GM19023 (cell line): ENCODE measurements at regions not wholly inside any gene's neighbourhood (a gene's known extent, or its start where the extent isn't known, plus 50 kb on each side); places are given as distances from the start of the nearest gene placed in this dataset.

Source experiments
- ATAC-seq: cut with Tn5 transposase; IDR thresholded peaks from one replicate; pipeline ENCODE4 v1.9.1; 2021; ENCODE audit warnings: mild to moderate bottlenecking, moderate library complexity; ENCODE audit not compliant: unreplicated experiment

DNA sequence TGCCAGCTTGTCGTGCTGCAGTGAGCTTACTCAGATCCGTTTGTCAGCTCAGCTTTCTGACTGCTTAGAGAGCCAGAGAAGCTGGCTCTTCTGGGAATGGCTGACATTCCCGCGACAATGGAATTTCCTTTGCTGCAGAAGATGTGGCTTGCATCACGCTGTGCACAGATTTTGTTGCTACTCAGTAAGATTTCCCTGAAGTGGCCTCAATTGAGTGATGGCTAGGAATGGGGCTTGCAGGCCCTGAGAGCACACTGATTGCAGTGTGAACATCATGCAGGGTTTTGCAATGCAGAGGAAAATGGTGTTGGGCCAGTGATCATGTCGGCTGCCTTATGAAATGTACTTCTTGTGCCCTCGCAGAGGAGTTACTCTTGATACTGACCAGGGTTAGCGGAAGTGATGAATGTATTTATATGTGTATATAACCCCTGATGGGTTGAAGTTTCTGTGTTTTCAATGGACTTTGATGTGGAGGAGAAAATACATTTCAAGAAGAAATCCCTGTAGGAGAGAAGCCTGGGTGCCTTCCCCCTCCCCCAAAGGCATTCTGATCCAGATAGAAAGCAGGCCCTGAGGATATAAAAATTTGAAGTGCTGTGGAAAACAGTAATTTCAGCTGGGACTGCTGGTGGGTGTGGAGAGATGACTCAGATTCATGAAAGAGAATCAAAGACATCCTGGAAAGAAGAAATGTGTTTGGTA is 102.5 kb upstream of the PDZRN3 start:
- no peak for ATAC-seq

DNA sequence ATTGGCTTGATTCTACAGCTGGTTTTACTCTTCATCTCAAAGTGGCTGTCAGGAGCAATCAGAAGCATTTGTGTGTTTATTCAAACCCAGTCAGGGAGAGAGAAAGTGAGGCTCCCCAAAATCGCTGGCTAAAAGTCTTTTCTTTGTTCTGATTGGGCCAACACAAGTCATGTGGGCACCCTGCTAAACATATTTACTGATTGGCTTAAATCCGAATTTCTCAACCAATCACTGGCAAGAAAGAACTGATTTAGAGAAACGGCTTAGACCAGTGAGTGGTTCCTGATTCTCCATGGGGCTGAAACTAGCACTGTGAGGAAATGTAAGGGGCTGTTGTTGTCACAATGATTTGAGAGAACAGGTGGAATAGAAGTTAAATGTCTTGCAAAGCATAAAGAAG is 98.9 kb upstream of the PDZRN3 start:
- no peak for ATAC-seq

DNA sequence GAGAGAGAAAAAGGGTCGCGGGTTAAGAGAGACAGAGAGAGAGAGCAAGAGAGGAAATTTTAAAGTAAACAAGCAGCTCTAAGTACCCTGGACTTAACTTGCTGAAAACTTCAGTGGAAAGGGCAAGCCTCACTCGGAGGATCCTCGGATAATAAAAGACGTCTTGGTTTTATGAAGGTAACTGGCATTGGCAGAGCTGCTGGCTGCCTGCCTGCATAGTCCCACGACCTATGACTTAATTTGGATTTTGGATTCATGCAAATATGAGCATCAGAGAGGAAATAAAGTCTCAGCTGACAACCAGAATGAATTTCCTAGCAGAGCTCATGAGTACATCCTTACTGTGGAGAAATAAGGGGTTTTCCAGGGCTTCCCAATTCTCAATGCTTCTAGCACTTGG is 95.1 kb upstream of the PDZRN3 start:
- ATAC-seq: no peak

DNA sequence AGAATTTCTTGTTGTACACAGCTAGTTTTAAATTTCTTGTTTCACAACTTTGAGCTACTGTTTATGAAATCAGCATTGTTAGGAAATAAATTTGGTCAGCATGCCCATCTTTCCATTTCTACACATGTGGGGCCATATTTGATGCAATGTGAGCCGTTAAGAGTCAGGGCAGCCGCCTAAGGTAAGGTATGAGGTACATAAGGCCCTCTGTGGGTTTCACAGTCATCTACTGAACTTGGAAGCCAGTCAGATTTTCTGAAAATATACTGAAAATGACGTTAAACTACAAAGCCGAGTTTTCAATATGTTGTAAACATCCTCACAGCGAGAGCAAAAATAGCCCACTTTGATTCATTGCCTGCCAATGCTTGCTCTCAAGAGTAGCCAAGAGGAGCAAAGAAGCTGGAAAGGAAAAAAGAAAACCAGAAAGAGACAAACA is 94.7 kb upstream of the PDZRN3 start:
- no peak for ATAC-seq

DNA sequence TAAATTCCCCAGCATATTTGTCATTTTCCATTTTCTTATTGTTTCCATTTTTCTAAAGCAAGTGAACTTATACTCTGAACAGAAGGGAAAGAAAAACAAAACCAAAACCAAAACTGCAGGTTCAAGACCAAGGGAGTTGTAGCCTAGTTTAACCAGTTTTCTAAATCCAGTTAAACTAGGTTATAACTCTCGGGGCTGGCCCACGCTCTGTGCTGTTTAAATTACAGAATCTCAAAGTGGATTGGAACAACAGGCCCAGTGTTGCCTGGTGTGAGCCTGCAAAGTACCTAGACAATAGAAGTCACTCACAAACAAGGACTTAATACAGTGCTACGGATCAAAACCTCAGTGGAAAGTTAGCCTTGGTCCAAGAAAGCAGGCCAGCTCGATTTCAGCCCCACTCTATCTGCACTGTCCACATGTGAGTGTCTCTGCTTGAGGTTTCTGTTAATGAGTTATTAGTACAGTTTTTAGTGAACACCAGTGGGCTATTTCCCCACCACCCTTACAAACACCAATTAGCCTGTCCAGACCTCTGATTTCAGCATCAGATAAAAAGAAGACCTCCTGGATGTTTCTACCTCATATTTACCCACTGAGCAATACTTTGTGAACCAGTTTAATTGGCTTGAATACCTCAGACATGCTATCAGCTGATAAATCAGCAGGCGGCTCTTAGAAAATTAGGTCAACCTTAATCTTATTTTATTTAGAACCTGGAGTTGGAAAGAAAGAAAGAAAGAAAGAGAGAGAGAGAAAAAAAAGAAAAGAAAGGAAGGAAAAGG is 93.8 kb upstream of the PDZRN3 start:
- no peak for ATAC-seq

DNA sequence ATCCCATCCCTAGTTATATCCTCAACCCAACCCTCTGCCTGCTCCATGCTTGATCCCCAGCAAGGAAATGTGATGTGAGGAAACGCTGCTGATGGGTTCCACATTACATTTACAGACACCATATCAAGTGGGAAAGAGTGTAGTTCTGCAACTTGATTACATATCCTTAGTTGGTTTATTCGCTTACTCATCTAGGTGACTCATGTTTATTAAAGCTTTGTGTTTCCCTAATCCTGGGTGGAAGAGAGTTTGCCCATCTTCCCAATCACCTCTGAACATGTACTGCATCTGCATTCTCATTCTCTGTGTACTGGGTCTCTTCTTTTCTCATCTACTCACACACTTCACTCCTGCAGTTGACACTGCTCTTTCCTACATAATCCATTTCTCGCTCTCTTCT is 91.7 kb upstream of the PDZRN3 start:
- ATAC-seq: no peak

DNA sequence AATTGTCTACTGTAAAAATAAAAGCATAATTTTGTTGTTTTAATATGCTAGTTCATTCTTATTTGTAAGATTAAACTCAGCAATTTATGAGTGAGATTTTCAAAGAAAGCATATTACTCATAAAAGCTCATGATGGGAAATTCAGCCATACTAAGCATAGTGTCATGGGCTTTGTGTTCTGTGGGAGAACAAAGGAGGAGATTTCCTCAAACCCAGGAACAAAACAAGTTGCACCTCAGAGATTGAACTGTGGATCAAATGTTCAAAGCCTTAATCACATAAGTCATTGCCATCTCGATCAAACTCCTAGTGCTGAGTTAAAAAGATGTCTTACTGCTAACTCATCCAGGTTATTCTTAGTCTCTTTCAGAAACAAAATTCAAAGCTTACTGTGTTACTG is 85.6 kb upstream of the PDZRN3 start:
- ATAC-seq: no peak

DNA sequence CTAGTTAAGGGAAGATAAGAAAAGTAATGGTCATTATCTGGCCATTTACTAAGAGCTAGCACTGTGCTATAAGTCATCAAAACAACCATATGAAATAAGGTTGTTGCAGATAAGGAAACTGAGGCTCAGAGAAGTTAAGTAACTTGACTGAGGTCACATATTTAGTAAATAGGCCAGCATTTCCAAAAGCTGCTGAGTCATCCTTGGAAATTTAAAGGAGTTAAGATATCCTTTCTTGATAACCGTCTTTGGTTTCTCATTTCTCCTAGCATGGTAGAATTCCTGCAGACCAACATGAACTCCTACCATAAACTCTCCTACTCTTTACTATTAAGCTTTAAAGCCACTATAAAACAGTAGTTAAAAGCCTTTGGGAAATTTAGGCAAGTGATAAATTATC is 85.0 kb upstream of the PDZRN3 start:
- no peak for ATAC-seq

DNA sequence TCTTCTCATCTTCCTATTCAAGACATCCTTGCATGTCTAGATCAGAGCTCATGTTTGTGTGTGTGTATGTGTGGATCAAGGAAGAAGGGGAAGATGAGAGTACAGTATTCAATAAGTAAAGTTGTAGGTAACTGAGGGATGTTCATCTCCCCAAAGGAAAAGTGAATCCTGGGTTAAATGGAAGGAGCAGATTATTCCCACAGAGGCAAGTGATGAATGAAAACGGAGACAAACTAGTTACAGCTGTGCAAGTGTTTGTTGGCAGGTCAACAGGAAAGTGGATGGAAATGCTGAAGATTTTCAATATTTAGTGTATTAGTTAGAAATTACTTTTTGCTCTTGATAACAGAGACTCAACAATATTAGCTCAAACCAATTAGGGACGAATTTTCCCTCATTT is 84.2 kb upstream of the PDZRN3 start:
- no peak for ATAC-seq

DNA sequence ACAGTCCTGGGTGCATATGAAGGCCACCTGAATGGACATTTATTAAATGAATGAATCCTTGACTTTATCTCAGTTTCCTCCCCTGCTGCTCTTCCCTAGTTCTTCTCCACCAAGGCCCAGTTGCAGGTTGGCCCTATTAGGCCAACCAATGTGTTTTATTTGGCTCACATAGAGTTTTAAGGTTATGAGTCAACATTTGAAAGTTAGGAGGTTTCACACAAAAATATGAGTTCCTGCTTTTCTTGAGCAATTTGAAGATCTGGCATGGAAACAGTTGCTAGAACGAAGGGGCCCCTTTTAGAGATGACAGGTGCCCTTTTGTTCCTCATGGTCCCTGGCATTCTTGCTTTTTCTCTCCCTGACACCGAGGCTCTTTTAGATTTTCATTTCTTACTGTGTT is 83.0 kb upstream of the PDZRN3 start:
- ATAC-seq: no peak

DNA sequence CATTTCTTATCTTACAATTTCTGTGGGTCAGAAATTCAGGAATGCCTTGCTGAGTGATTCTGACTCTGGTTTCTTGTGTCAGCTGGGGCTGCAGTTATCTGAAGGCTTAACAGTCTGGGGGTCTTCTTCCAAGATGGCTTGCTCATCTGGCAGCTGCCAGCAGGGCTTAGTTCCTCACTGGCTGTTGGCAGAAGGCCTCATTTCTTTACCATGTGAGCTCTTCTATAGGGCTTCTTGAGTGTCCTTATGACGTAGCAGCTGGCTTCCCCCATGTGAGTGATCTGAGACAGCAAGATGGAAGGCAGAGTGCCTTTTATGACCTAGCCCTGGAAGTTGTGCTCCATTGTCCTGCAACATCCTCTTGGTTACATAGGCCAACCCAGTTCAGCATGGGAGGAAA is 82.0 kb upstream of the PDZRN3 start:
- ATAC-seq: no peak

DNA sequence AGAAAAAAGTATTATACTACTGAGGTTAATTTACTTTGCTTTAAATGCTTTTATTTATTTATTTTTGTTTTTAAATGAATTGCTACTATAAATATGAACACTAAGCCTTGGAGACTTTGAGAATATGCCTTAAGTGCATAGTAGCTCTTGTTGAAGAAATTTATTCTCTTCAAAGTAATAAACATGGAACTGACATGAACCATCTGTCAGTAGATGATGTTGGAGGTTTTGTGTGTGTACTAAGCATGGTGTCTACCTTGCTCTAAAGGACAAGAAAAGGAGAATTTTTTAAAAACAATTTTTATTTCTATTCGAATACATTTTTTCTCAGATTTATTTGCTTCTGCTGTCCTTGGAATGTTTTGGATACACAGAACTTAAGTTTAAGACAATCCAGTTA is 81.1 kb upstream of the PDZRN3 start:
- no peak for ATAC-seq

DNA sequence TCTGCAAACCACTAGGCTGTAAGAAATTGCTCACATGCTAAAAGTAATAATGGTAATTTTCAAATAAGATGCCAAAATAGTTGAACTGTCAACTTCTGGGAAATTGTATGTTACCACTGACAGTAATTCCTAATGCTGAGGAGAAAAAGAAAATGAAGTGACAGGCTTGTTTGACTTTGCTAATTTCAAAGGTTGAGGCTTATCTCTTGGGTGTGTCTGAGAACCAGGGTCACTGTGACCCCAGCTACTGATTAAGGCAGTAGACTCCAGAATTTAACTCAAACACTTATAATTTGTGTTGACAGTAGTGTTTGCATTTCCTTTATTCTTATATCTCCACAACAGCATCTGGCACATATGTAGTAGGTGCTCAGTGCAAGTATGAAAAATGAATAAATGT is 74.6 kb upstream of the PDZRN3 start:
- no peak for ATAC-seq

DNA sequence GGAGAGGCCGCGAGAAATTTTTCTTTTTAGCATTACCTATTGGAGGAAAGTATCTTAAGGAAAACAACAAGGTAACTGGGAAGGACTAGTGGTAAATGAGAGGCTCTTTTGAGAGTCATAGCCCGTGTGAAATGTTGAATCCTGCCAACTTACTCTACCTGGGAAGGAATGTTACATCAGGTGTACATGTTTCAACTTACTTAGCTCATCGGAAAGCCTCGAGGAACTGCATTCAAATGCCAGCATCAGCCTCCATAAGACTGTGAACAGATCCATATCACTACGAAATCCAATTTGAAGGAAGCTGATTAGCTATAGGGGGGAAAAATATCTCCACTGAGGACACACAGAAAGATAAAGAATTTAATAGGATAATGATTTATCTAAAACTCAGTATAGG is 72.3 kb upstream of the PDZRN3 start:
- no peak for ATAC-seq

DNA sequence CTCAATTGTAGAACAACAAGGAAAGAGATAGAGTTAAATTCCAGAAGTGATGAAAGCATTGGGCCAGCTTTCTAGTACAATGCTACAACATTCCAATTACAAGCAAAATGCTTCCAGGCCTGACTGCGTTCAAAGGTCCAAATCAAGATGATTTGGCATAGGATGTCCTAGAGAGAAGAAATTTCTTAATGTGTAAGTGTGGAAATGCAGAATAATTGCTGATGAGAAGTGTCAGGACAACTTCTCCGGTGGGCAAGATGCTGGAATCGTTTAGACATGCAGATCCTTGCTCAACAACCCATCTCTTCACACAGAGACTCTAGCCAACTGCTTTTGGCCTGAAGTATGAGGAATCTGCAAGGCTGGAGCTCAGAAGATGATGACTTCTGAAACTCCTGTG is 71.1 kb upstream of the PDZRN3 start:
- no peak for ATAC-seq

DNA sequence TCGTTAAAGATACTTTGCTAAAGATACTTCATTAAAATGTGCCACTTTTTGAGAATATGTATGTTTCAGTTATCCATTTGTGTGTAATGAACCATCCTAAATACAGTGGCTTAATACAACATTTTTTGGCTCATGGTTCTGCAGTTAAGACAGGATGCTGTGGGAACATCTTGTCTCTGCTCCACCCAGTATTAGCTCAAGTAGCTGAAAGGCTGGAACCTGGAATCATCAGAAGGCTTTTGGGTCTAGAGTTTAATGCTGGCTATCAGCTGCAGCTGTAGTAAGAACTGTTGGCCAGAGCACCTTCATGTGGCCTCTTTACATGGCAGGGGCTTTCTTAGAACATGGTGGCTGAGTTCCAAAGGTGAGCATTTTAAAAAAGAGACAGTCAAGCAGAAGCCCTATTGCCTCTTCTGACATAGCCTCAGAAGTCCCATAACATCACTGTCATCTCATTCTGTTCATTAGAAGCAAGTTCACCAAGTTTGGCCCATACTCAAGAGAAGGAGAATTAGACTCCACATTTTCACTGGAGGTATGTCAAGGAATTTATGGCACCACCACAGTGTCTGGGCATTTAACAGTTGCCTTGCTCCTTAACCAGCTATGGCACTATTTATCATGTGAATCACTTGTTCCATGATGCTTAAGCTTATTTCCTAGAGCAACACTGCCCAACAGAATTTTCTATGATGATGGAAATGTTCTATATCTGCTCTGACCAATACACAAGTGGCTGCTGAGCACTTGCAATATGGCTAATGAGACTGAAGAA is 70.4 kb upstream of the PDZRN3 start:
- ATAC-seq: no peak

DNA sequence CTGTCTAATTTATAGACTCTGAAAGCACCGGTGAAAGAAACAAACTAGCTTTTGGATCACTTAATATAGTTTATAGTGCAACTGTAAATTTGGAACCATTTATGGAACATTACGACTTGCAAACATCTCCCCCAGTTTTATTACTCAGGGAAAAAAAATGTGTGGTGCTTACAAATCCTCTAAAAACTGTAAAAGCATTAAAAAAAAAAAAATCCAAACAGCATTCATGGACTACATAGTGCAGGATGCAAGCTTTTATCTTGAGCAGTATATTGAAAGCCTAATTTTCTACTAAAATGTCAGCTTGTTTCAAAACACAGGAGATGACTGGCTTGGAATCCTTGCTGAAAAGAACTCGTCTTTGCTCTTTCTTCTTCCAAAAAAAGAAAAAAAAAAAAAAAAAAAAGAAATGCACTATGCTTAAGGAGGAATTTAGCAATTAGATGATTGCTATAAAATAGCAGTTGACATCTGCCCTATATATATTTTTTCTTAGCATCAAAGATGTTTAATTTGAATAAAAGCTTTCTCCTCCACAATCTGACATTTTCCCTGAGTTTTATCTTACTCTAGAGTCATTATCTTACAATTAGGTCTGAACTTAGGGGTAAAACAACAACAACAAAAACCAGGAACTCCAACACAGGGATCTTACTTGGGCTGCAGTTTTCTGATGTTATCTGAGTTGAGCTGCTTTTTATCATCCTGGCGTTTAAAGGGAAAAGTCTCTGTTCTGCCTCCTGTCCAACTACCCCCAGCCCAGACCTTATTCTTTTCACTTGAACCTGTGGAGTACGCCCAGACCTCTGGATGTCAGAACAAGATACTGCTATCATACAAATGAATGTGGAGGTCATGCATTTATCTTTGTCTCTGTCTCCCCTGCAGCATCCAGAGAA is 62.6 kb upstream of the PDZRN3 start:
- ATAC-seq: no peak

DNA sequence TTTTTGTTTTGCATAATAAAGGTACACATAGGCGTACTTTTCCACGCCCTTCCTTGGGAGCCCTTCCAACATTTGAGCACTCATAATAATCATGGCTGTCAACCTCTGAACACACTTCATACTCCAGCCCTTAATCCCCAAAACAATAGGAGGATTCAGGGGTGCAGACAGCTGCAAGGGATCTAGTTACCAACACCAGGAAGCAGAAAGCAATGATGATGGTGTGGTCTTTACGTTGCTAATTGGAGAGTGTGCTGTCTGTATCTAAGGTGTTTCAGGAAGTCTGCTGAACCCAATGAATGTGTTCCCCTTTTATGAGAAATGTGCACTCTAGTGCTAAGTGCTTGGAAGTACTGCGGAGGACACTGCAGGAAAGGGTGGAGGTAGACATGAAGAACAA is 60.3 kb upstream of the PDZRN3 start:
- ATAC-seq: no peak

DNA sequence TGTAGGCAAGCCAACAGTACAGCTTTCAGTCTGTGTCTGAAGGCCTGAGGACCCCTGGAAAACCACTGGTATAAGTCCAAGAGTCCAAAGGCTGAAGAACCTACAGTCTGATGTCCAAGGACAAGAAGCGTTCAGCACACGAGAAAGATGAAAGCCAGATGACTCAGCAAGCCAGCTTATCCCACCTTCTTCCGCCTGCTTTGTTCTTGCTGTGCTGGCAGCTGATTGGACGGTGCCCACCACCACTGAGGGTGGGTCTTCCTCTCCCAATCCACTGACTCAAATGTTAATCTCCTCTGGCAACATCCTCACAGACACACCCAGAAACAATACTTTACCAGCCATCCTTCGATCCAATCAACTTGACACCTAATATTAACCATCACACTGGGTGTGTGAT is 59.0 kb upstream of the PDZRN3 start:
- no peak for ATAC-seq

DNA sequence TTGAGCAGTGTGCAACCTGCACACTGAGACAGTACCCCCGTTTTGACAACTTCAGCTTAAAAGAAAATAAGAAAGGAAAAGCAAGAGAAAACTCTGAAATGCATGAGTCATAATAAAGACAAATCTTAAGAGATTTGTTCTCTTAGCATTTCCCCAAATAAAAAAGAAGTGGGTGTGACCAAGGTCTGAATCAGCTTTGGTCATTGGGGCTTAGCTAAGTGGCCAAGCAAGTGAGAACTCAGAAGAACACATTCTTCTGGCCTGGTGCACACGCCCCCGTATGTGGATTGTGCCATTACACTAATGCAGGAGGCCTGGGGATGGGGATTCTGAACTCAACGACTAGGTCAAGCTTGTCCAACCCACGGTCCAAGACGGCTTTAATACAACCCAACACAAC is 56.9 kb upstream of the PDZRN3 start:
- no peak for ATAC-seq

DNA sequence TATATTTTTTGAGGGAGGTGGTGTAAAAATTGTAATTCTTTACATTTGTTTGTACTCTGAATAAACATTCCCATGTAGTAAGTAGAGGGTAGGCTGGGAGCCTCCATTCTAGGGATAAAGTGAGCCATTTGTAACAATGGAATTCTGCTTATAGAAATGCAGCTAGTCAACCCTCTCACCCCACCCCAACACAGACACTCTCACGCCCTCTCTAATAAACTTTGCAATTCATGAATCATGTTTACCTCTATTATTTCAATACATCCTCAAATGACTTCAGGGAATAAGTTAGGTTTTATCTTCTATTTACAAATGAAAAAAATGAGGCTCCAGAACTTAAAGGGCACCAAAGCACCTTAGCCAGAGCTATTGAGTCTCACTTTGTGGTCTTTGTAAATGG is 56.5 kb upstream of the PDZRN3 start:
- no peak for ATAC-seq
